K562 (cell line): ENCODE measurements at regions not wholly inside any gene's neighbourhood (a gene's known extent, or its start where the extent isn't known, plus 50 kb on each side); places are given as distances from the start of the nearest gene placed in this dataset.

Experiments
- ATAC-seq: fragments of 200-7000 bp; cut with Tn5 transposase; 3 replicates; pipeline ENCODE4 v1.9.1; 2020; ENCODE audit warnings: moderate library complexity
- BruUV-seq: library from RNA; stranded (reverse); fragments of 400-500 nt; replicated peaks from 2 replicates; lab custom pipeline; 2021; lab: Mats Ljungman, UMichigan
- CTCF ChIA-PET: fragments of 300-600 bp; formaldehyde crosslinking; extraction: SDS; loops from one replicate; lab custom pipeline; 2021; ENCODE audit warnings: low intra/inter-chr PET ratio; lab: Yijun Ruan, JAX
- POLR2A ChIA-PET: fragments of 300-600, 350-650 bp; sonication (Branson Sonifier 250); formaldehyde crosslinking; extraction: SDS; loops from one replicate; lab custom pipeline; 2021; ENCODE audit warnings: antibody characterized with exemption, inconsistent platforms; lab: Yijun Ruan, JAX
- DNase-seq, 4 experiments: peaks; one replicate each; pipeline versions ENCODE4 v3.0.0 to v3.0.0-alpha.2; 2011 to 2018; ENCODE audit warnings: low spot score in 3 of 4, mixed read lengths in 3 of 4; ENCODE audit errors: extremely low read depth in 1 of 4
- FAIRE-seq: peaks from 2 replicates; lab custom pipeline; 2011; peaks lifted over from hg19 to GRCh38; lab: Jason Lieb, UNC
- H2AFZ ChIP-seq: 2 replicates; pipeline ENCODE4 v1.6.0; 2011; ENCODE audit warnings: low read depth, low read length, control low read depth, inconsistent platforms
- H3K27ac ChIP-seq: fragments of 200-600 bp; 3 replicates; pipeline ENCODE4 v1.8.0; 2011; ENCODE audit warnings: low read depth, mild to moderate bottlenecking, control low read depth, inconsistent platforms, low read length, moderate library complexity, mixed read lengths; ENCODE audit errors: extremely low read depth
- H3K27me3 ChIP-seq, 2 experiments: fragments of 300-600 bp in 1 of 2; 2 replicates in 1 of 2; 3 replicates in 1 of 2; pipeline versions ENCODE4 v1.6.0 to v1.8.0; 2011; ENCODE audit warnings: inconsistent platforms in 2 of 2, low read length in 2 of 2, mild to moderate bottlenecking in 1 of 2, mixed read lengths in 1 of 2, moderate library complexity in 1 of 2; ENCODE audit not compliant: control insufficient read depth in 2 of 2, insufficient read depth in 2 of 2
- H3K36me3 ChIP-seq: fragments of 300-600 bp; 3 replicates; pipeline ENCODE4 v1.8.0; 2011; ENCODE audit warnings: mild to moderate bottlenecking, low read length, inconsistent platforms; ENCODE audit not compliant: control insufficient read depth, insufficient read depth
- H3K4me1 ChIP-seq, 2 experiments: fragments of 200-600 bp in 1 of 2; replicated peaks in 1 of 2; 2 replicates in 1 of 2; 3 replicates in 1 of 2; pipeline versions ENCODE4 v1.5.1 to v1.8.0; 2011; ENCODE audit warnings: inconsistent platforms in 2 of 2, low read length in 2 of 2, mild to moderate bottlenecking in 1 of 2, mixed read lengths in 1 of 2, moderate library complexity in 1 of 2; ENCODE audit not compliant: control insufficient read depth in 2 of 2, insufficient read depth in 2 of 2
- H3K4me2 ChIP-seq: 2 replicates; pipeline ENCODE4 v1.6.1; 2011; ENCODE audit warnings: low read length, control low read depth, inconsistent platforms, mixed read lengths; ENCODE audit not compliant: insufficient read depth
- H3K4me3 ChIP-seq: fragments of 200-600 bp; sonication (generic), shearing (Covaris generic); 2 replicates; pipeline ENCODE4 v1.5.1; 2016; ENCODE audit warnings: control low read depth, inconsistent platforms
- H3K79me2 ChIP-seq: fragments of 200-600 bp; 3 replicates; pipeline ENCODE4 v1.8.0; 2011; ENCODE audit warnings: low read length, inconsistent platforms; ENCODE audit not compliant: control insufficient read depth, insufficient read depth
- H3K9ac ChIP-seq, 2 experiments: 2 replicates each; pipeline versions ENCODE4 v1.6.0 to v1.6.1; 2011; ENCODE audit warnings: low read depth in 2 of 2, low read length in 2 of 2, control low read depth in 1 of 2, inconsistent platforms in 1 of 2, mild to moderate bottlenecking in 1 of 2, mixed read lengths in 1 of 2; ENCODE audit not compliant: insufficient read depth in 1 of 2
- H3K9me1 ChIP-seq: one replicate; pipeline ENCODE4 v1.6.0; 2011; ENCODE audit warnings: inconsistent platforms, mild to moderate bottlenecking, low read length, moderate library complexity; ENCODE audit not compliant: control insufficient read depth, insufficient read depth
- H3K9me3 ChIP-seq: replicated peaks from 2 replicates; pipeline ENCODE4 v1.5.1; 2011; ENCODE audit warnings: low read depth, low read length, inconsistent platforms; ENCODE audit not compliant: control insufficient read depth, insufficient read depth
- H4K20me1 ChIP-seq: replicated peaks from 2 replicates; pipeline ENCODE4 v1.6.1; 2011; ENCODE audit warnings: low read length, inconsistent platforms, mixed read lengths; ENCODE audit not compliant: control insufficient read depth, insufficient read depth
- BACH1 ChIP-seq: fragments of 200-800 bp; sonication (Bioruptor generic); IDR thresholded peaks from 2 replicates; pipeline ENCODE4 v1.6.1; 2016; ENCODE audit warnings: missing genetic modification characterization, missing compliant biosample characterization
- ETS1 ChIP-seq: conservative IDR thresholded peaks from 2 replicates; pipeline ENCODE4 v1.6.1; 2011; ENCODE audit warnings: low read depth, mild to moderate bottlenecking, low read length; ENCODE audit not compliant: control insufficient read depth
- EWSR1 ChIP-seq: fragments of 450-650 bp; IDR thresholded peaks from 2 replicates; pipeline ENCODE4 v1.6.1; 2018; ENCODE audit warnings: borderline replicate concordance, mild to moderate bottlenecking, low read depth, moderate library complexity; ENCODE audit not compliant: partially characterized antibody
- FOXA1 ChIP-seq: fragments of 450-650 bp; IDR thresholded peaks from 2 replicates; pipeline ENCODE4 v1.6.1; 2016; ENCODE audit warnings: mild to moderate bottlenecking, borderline replicate concordance
- GABPA ChIP-seq: fragments of 200-800 bp; sonication (Bioruptor generic); conservative IDR thresholded peaks from 2 replicates; pipeline ENCODE4 v1.6.1; 2016; ENCODE audit warnings: low read depth, missing genetic modification characterization, missing compliant biosample characterization
- HEY1 ChIP-seq: fragments of 250-450 bp; sonication (Bioruptor Pico); IDR thresholded peaks from 2 replicates; pipeline ENCODE4 v1.5.0; 2020; ENCODE audit warnings: mild to moderate bottlenecking, moderate library complexity, borderline replicate concordance
- MAX ChIP-seq: sonication (generic); formaldehyde crosslinking; IDR thresholded peaks from 2 replicates; pipeline ENCODE4 v1.9.0; 2022; ENCODE audit warnings: mild to moderate bottlenecking, missing genetic modification reagents
- RAD51 ChIP-seq: fragments of 450-650 bp; IDR thresholded peaks from 2 replicates; pipeline ENCODE4 v1.7.1; 2016; ENCODE audit warnings: low read depth, mild to moderate bottlenecking, borderline replicate concordance
- SAP30 ChIP-seq: fragments of 200-600 bp; sonication (generic); IDR thresholded peaks from 2 replicates; pipeline ENCODE4 v1.6.1; 2012; ENCODE audit warnings: borderline replicate concordance, low read depth, mild to moderate bottlenecking, moderate library complexity, low read length, control low read depth, inconsistent platforms; ENCODE audit not compliant: insufficient read depth, poor library complexity, severe bottlenecking
- SNAPC5 ChIP-seq: fragments of 250-450 bp; sonication (Bioruptor Pico); IDR thresholded peaks from 2 replicates; pipeline ENCODE4 v1.8.0; 2021; ENCODE audit warnings: moderate library complexity, mild to moderate bottlenecking, inconsistent platforms
- STAG1 ChIP-seq: sonication (generic); formaldehyde crosslinking; IDR thresholded peaks from 2 replicates; pipeline ENCODE4 v1.5.0; 2020; ENCODE audit warnings: missing genetic modification reagents, borderline replicate concordance
- ZBTB33 ChIP-seq: sonication (generic); formaldehyde crosslinking; IDR thresholded peaks from 2 replicates; pipeline ENCODE4 v1.8.1; 2023; ENCODE audit warnings: mild to moderate bottlenecking, missing genetic modification reagents
- ZBTB49 ChIP-seq: sonication (generic); formaldehyde crosslinking; IDR thresholded peaks from 2 replicates; pipeline ENCODE4 v1.8.0; 2022; ENCODE audit warnings: missing genetic modification reagents, mild to moderate bottlenecking, borderline replicate concordance
- ZC3H11A ChIP-seq: IDR thresholded peaks from 2 replicates; pipeline ENCODE4 v1.6.1; 2012; ENCODE audit warnings: low read depth, low read length, improper control_type of control experiment
- ZNF263 ChIP-seq: sonication (generic); formaldehyde crosslinking; IDR thresholded peaks from 2 replicates; pipeline ENCODE4 v1.8.0; 2022; ENCODE audit warnings: mild to moderate bottlenecking, missing genetic modification reagents, borderline replicate concordance
- ZNF354B ChIP-seq: fragments of 250-450 bp; sonication (Bioruptor Pico); IDR thresholded peaks from 2 replicates; pipeline ENCODE4 v1.4.0; 2020
- WGBS: fragments of 100-300 bp; shearing (Covaris generic); methylation state at CpG from one replicate; pipeline ENCODE4 v1.1.6; 2016; ENCODE audit warnings: low coverage, mixed read lengths; ENCODE audit not compliant: insufficient coverage; ENCODE audit errors: missing lambda C conversion rate; 5-methylcytosine and 5-hydroxymethylcytosine counted together
- in situ Hi-C: fragments of 300-500 bp; cut with MboI; formaldehyde crosslinking; loops from 4 replicates; pipeline ENCODE4 v1.15.0; 2018; ENCODE audit warnings: inconsistent platforms, mixed read lengths
- intact Hi-C: fragments of 100-400 bp; cut with micrococcal nuclease; formaldehyde crosslinking; loops from 2 replicates; pipeline ENCODE4 v1.14.2; 2022

GRCh38 chr22:49044091-49044490 lies 783.6 kb downstream of the BRD1 start:
- Histone ChIP-seq H3K9me1 (no peaks in the 10 kb centered on the region), H3K27ac (no peak overlapping the region), H3K4me2 (no peak overlapping the region), H3K79me2 (no peaks in the 10 kb centered on the region), H3K4me3 (no peak overlapping the region), H2AFZ (no peak overlapping the region), H3K9ac (no peak overlapping the region), H4K20me1 (no peaks in the 10 kb centered on the region), H3K4me1 (no peaks in the 10 kb centered on the region), H3K9me3 (no peaks in the 10 kb centered on the region), H3K27me3 (peaks cover 0 to 16% of the 10 kb centered on the region in 2 experiments; a peak in 2 of 5 replicates), H3K36me3 (no peaks in the 10 kb centered on the region)
- ChIA-PET POLR2A (no interaction called here), CTCF (no interaction called here)
- in situ Hi-C loops = loop anchor here (25.0 kb wide), 1 partner anchor 268 kb away; no protein-coding TSS in a partner anchor
- DNase-seq = no peak
- no TSS peak for BruUV-seq
- intact Hi-C loops = loop anchor here (10.0 kb wide), 1 partner anchor 681 kb away; no protein-coding TSS in a partner anchor
- ATAC-seq = no peak
- WGBS = 3% methylated on average over 13 of the region's 16 CpGs
- FAIRE-seq = no peak
- no peak for TF ChIP-seq RAD51
- no peak for TF ChIP-seq STAG1 (CRISPR knock-in tag)
- no peak for TF ChIP-seq ZNF263 (CRISPR knock-in tag)
- TF ChIP-seq EWSR1 = no peak
- TF ChIP-seq HEY1 (CRISPR knock-in tag) = no peak
- TF ChIP-seq BACH1 (tag) = no peak
- no peak for TF ChIP-seq ZBTB33 (CRISPR knock-in tag)
- TF ChIP-seq ZBTB49 (CRISPR knock-in tag) = no peak
- no peak for TF ChIP-seq GABPA (tag)
- TF ChIP-seq ZNF354B (CRISPR knock-in tag) = no peak
- TF ChIP-seq ZC3H11A = no peak
- no peak for TF ChIP-seq FOXA1
- no peak for TF ChIP-seq SAP30
- TF ChIP-seq MAX (CRISPR knock-in tag) = no peak
- no peak for TF ChIP-seq SNAPC5 (CRISPR knock-in tag)
- TF ChIP-seq ETS1 = no peak
